ENCODE measurements at regions not wholly inside any gene's neighbourhood (a gene's known extent, or its start where the extent isn't known, plus 50 kb on each side); places are given as distances from the start of the nearest gene placed in this dataset.

GRCh38 chr2:103249462-103249861 is 487.6 kb downstream of the TMEM182 start:
- Histone ChIP-seq H3K27ac (no peak overlapping the region), H3K4me3 (no peak overlapping the region), H3K4me1 (replicated peaks in 1 of 2) (no peaks in the 10 kb centered on the region)
- no peak for ATAC-seq (replicated peaks in 6 of 8)
- 4 to 100% (median 88%) methylated on average over 1 to 3 of the region's 4 CpGs; no CpG with 5 or more reads in 1 of the 10 experiments for WGBS, 10 experiments
- in situ Hi-C loops (cut with MboI; ENCODE audit: low pct_unique_long_range_greater_than_20kb in 2 of 9, low sequenced_read_pairs in 9 of 9, unreplicated experiment in 9 of 9), result no loop called here

GRCh38 chr2:103252781-103253180 is 490.9 kb downstream of the TMEM182 start:
- in situ Hi-C loops (cut with MboI; ENCODE audit: low pct_unique_long_range_greater_than_20kb in 2 of 9, low sequenced_read_pairs in 9 of 9, unreplicated experiment in 9 of 9), result no loop called here
- Histone ChIP-seq H3K4me1 (replicated peaks in 1 of 2) (no peaks in the 10 kb centered on the region), H3K4me3 (no peak overlapping the region), H3K27ac (no peak overlapping the region)
- ATAC-seq (replicated peaks in 6 of 8), result no peak
- 0 to 100% (median 60%) methylated on average over 1 to 3 of the region's 3 CpGs; no CpG with 5 or more reads in 2 of the 10 experiments for WGBS, 10 experiments

GRCh38 chr2:103254611-103255010 is 492.8 kb downstream of the TMEM182 start:
- no peak for ATAC-seq (replicated peaks in 6 of 8)
- H3K27ac ChIP-seq, result no peak overlapping the region
- WGBS, 10 experiments, result 10 to 81% (median 71%) methylated on average over 1 to 5 of the region's 5 CpGs; no CpG with 5 or more reads in 2 of the 10 experiments
- no peak overlapping the region for H3K4me3 ChIP-seq
- no peaks in the 10 kb centered on the region for H3K4me1 ChIP-seq (replicated peaks in 1 of 2)
- in situ Hi-C loops (cut with MboI; ENCODE audit: low pct_unique_long_range_greater_than_20kb in 2 of 9, low sequenced_read_pairs in 9 of 9, unreplicated experiment in 9 of 9), result no loop called here

- in situ Hi-C loops (cut with MboI; ENCODE audit: low pct_unique_long_range_greater_than_20kb in 2 of 9, low sequenced_read_pairs in 9 of 9, unreplicated experiment in 9 of 9), result no loop called here
- Histone ChIP-seq H3K4me3 (no peak overlapping the region), H3K27ac (no peak overlapping the region), H3K4me1 (replicated peaks in 1 of 2) (peaks cover 3 to 29% of the 10 kb centered on the region in 2 donors)
- peak in 5 of 8 experiments; percentile 38 to 97 (median 91) for ATAC-seq (replicated peaks in 6 of 8)
- WGBS, 10 experiments, result 0 to 40% (median 15%) methylated on average over 1 to 5 of the region's 5 CpGs
These were observed 502.4 kb downstream of the TMEM182 start for GRCh38 chr2:103264058-103264768.

- Histone ChIP-seq H3K4me1 (replicated peaks in 1 of 2) (peaks cover 3 to 29% of the 10 kb centered on the region in 2 donors), H3K4me3 (no peak overlapping the region), H3K27ac (no peak overlapping the region)
- WGBS, 10 experiments, result 0 to 100% (median 74%) methylated on average over 1 to 8 of the region's 8 CpGs
- ATAC-seq (replicated peaks in 6 of 8), result no peak
- in situ Hi-C loops (cut with MboI; ENCODE audit: low pct_unique_long_range_greater_than_20kb in 2 of 9, low sequenced_read_pairs in 9 of 9, unreplicated experiment in 9 of 9), result no loop called here
These were observed 503.7 kb downstream of the TMEM182 start for GRCh38 chr2:103265521-103265920.

GRCh38 chr2:103268841-103269498 is 507.1 kb downstream of the TMEM182 start:
- WGBS, 10 experiments, result 0 to 85% (median 50%) methylated on average over 2 to 6 of the region's 8 CpGs
- peaks cover 3 to 16% of the 10 kb centered on the region in 2 donors for H3K4me1 ChIP-seq (replicated peaks in 1 of 2)
- in situ Hi-C loops (cut with MboI; ENCODE audit: low pct_unique_long_range_greater_than_20kb in 2 of 9, low sequenced_read_pairs in 9 of 9, unreplicated experiment in 9 of 9), result no loop called here
- no peak overlapping the region for H3K27ac ChIP-seq
- H3K4me3 ChIP-seq, result no peak overlapping the region
- no peak for ATAC-seq (replicated peaks in 6 of 8)

GRCh38 chr2:103276869-103277268 is 515.0 kb downstream of the TMEM182 start:
- in situ Hi-C loops (cut with MboI; ENCODE audit: low pct_unique_long_range_greater_than_20kb in 2 of 9, low sequenced_read_pairs in 9 of 9, unreplicated experiment in 9 of 9), result loop anchor here in 2 of 9 experiments (25.0 kb wide), 1 partner anchor 1585 kb away; the partner anchor contains the start of gene POU3F3 (in 2 of the 2)
- 8 to 100% (median 80%) methylated on average over 2 of the region's 2 CpGs; no CpG with 5 or more reads in 1 of the 10 experiments for WGBS, 10 experiments
- H3K4me1 ChIP-seq (replicated peaks in 1 of 2), result no peaks in the 10 kb centered on the region
- H3K27ac ChIP-seq, result no peak overlapping the region
- no peak for ATAC-seq (replicated peaks in 6 of 8)
- no peak overlapping the region for H3K4me3 ChIP-seq

- no peak for ATAC-seq (replicated peaks in 6 of 8)
- Histone ChIP-seq H3K4me1 (replicated peaks in 1 of 2) (peaks cover 8 to 13% of the 10 kb centered on the region in 2 donors), H3K4me3 (no peak overlapping the region), H3K27ac (no peak overlapping the region)
- in situ Hi-C loops (cut with MboI; ENCODE audit: low pct_unique_long_range_greater_than_20kb in 2 of 9, low sequenced_read_pairs in 9 of 9, unreplicated experiment in 9 of 9), result loop anchor here in 2 of 9 experiments (25.0 kb wide), 1 partner anchor 1578 kb away; the partner anchor contains the start of gene POU3F3 (in 2 of the 2)
- WGBS, 10 experiments, result 0 to 96% (median 40%) methylated on average over 1 to 4 of the region's 4 CpGs; no CpG with 5 or more reads in 1 of the 10 experiments
These were observed 522.9 kb downstream of the TMEM182 start for GRCh38 chr2:103284750-103285149.

- H3K4me1 ChIP-seq (replicated peaks in 1 of 2), result peaks cover 8 to 19% of the 10 kb centered on the region in 2 donors
- in situ Hi-C loops (cut with MboI; ENCODE audit: low pct_unique_long_range_greater_than_20kb in 2 of 9, low sequenced_read_pairs in 9 of 9, unreplicated experiment in 9 of 9), result loop anchor here in 2 of 9 experiments (25.0 kb wide), 1 partner anchor 1577 kb away; the partner anchor contains the start of gene POU3F3 (in 2 of the 2)
- no peak for ATAC-seq (replicated peaks in 6 of 8)
- H3K4me3 ChIP-seq, result no peak overlapping the region
- no peak overlapping the region for H3K27ac ChIP-seq
- WGBS, 10 experiments, result 0 to 100% (median 84%) methylated on average over 1 to 3 of the region's 3 CpGs; no CpG with 5 or more reads in 1 of the 10 experiments
These were observed 523.5 kb downstream of the TMEM182 start for GRCh38 chr2:103285354-103285753.

GRCh38 chr2:103287746-103288145 is 525.9 kb downstream of the TMEM182 start:
- peaks cover 10 to 21% of the 10 kb centered on the region in 2 donors for H3K4me1 ChIP-seq (replicated peaks in 1 of 2)
- H3K4me3 ChIP-seq, result no peak overlapping the region
- in situ Hi-C loops (cut with MboI; ENCODE audit: low pct_unique_long_range_greater_than_20kb in 2 of 9, low sequenced_read_pairs in 9 of 9, unreplicated experiment in 9 of 9), result loop anchor here in 2 of 9 experiments (25.0 kb wide), 1 partner anchor 1575 kb away; the partner anchor contains the start of gene POU3F3 (in 2 of the 2)
- 0 to 100% (median 94%) methylated on average over 1 to 4 of the region's 4 CpGs; no CpG with 5 or more reads in 1 of the 10 experiments for WGBS, 10 experiments
- ATAC-seq (replicated peaks in 6 of 8), result no peak
- H3K27ac ChIP-seq, result no peak overlapping the region

GRCh38 chr2:103288696-103289095 is 526.9 kb downstream of the TMEM182 start:
- no peak overlapping the region for H3K4me3 ChIP-seq
- in situ Hi-C loops (cut with MboI; ENCODE audit: low pct_unique_long_range_greater_than_20kb in 2 of 9, low sequenced_read_pairs in 9 of 9, unreplicated experiment in 9 of 9), result loop anchor here in 2 of 9 experiments (25.0 kb wide), 1 partner anchor 1574 kb away; the partner anchor contains the start of gene POU3F3 (in 2 of the 2)
- H3K4me1 ChIP-seq (replicated peaks in 1 of 2), result peaks cover 18 to 27% of the 10 kb centered on the region in 2 donors
- WGBS, 10 experiments, result 0 to 68% (median 36%) methylated on average over 2 to 5 of the region's 5 CpGs; no CpG with 5 or more reads in 2 of the 10 experiments
- H3K27ac ChIP-seq, result no peak overlapping the region
- ATAC-seq (replicated peaks in 6 of 8), result peak in 3 of 8 experiments; percentile 11 to 22 (median 14)

GRCh38 chr2:103289105-103289725 is 527.4 kb downstream of the TMEM182 start:
- WGBS, 10 experiments, result 0 to 52% (median 21%) methylated on average over 1 to 5 of the region's 5 CpGs; no CpG with 5 or more reads in 1 of the 10 experiments
- H3K4me1 ChIP-seq (replicated peaks in 1 of 2), result peaks cover 22 to 33% of the 10 kb centered on the region in 2 donors
- H3K4me3 ChIP-seq, result no peak overlapping the region
- peak in 6 of 8 experiments; percentile 48 to 97 (median 92) for ATAC-seq (replicated peaks in 6 of 8)
- H3K27ac ChIP-seq, result no peak overlapping the region
- in situ Hi-C loops (cut with MboI; ENCODE audit: low pct_unique_long_range_greater_than_20kb in 2 of 9, low sequenced_read_pairs in 9 of 9, unreplicated experiment in 9 of 9), result loop anchor here in 2 of 9 experiments (25.0 kb wide), 1 partner anchor 1573 kb away; the partner anchor contains the start of gene POU3F3 (in 2 of the 2)
